ENCODE measurements at regions not wholly inside any gene's neighbourhood (a gene's known extent, or its start where the extent isn't known, plus 50 kb on each side); places are given as distances from the start of the nearest gene placed in this dataset.

DNA sequence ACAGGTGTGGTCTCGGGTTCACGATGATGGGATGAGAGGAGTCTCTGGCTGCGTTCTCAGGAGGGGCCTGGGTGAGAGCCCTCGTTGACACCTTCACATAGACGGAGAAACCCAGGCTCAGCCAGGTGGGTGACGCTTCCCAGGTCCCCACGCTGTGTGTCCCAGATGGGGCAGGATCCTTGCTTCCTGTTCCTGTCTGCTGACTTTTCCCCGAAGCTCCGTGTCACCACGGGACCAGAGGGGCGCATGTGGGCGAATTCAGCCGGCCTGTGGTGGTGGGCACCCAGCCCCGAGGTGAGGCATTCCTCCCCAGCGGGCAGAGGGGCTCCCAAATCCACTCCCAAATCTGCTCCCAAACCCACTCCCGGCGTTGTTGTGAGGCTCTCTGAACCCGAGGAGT, 732.8 kb downstream of the BRD1 start:
- DNase-seq, result no peak

DNA sequence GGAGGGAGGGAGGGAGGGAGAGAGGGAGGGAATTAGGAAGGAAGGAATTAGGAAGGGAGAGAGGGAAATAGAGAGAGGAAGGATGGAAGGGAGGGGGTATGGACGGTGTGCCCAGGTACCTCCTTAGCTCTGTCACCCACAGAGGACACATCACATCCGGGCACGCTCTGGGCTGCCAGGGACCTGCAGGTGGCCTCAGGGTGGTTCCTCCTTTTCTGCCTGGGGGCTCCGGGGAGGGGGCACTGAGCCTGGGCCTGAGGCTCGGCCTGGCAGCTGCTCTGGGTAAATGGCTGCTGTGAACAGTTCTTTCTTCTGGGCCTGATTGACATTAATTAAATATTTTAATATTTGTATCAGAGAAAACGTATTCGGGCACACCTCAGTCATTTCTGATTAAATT, 733.5 kb downstream of the BRD1 start:
- DNase-seq, result no peak

DNA sequence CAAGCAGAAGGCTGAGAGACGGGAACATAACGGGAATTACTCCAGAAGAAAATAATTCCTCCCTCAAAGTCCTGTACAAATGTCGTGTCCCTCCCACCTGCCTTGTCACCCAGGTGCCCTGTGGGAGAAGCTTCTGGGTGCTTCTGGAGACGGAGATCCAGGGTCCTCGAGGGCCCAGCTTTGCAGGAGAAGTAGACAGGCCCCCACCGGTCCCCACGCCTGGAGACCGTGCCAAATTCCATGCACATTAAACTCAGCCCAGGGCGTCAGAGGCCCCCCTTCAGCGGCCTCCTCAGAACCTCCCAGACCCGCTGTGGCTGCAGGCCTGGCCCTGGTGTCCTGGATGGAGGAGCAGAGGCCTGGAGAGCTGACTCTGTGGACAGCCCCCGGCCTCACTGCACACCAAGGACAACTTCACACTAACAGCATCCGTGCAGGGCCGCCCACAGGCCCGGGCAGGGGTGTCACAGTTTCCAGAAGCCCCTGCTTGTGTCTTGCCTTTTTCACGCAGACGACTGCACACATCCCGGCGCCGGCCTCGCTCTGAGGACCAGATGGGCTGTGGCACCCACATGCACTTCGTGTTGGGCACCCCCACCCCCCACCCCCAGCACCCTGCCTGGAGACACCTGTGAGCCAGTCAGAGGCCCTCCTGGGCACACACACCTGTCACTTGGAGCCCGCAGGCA, 734.3 kb downstream of the BRD1 start:
- no peak for DNase-seq

DNA sequence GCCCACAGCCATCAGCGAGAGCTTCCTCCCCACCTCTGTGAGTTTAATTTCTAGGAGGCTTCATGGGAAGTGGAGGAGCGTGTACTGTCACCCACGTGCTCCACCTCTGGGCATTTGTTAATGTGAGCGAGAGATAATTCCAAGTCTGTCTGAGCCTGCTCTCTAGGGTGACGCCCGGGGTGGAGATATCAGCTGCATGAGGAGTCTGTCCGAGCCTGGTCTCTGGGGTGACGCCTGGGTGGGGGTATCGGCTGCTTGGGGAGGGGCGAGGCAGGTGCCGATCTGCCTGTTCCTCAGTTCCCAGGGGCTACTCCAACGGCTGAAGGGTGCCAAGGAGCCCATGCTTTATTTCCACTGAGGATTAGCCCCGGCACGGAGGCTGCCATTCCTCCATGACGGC, 735.0 kb downstream of the BRD1 start:
- DNase-seq, result no peak

DNA sequence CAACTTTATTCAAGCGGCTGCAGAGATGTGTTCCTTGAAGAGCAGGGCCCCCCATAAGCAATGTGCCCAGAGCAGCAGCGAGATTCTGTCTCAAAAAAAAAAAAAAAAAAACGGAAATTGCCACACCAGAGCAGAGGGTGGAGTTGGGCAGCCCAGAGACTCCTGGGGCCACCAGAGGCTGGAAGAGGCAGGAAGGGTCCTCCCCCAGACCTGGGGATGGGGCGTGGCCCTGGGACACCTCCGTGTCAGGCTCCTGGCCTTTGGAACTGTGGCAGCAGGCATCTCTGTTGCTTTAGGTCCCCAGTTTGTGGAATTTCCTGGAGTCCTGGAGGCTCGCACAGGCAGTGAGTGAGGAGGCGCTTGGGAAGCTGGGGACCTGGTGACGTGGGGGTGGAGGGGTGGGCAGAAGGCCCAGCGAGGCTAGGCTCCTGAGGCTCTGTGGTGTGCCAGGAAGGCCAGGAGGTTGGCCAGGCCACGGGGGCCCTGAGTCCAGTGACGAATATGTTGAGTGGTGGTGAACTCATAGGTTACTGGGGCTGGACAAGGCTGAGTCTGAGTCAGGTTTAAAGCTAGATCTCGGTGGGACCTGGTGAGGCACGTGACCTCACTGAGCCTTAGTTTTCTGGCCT, 735.6 kb downstream of the BRD1 start:
- no peak for DNase-seq

DNA sequence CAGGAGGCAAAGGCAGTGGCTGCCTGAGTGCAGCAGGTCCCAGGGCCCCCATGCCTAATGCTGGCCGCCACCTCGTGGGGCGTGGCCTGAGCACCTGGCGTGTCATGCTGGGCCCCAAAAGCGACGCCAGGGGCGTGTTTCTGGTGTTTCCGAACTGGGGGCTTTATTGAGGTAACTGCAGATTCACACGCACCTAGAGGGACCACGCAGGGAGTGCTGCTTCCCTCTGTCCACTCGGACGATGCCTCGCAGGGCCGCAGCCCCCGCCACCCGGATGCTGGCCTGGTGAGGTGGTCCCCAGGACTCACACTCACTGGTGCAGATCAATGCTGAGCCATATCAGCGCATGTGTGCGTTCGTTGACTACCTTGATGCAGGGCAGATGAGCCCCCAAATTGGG, 736.2 kb downstream of the BRD1 start:
- no peak for DNase-seq

DNA sequence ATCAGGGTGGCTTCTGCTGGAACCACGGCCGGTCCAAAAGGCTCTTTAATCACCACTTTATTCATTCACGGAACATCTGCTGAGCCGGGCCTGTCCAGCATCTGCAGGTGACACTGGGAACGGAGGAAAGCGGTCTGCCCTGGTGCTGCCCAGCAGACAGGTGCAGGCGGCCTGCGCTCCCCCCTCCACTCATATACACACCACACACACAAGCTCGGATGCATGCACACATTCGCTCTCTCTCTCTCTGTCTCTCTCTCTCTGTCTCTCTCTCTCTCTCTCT, 736.9 kb downstream of the BRD1 start:
- DNase-seq, result no peak

DNA sequence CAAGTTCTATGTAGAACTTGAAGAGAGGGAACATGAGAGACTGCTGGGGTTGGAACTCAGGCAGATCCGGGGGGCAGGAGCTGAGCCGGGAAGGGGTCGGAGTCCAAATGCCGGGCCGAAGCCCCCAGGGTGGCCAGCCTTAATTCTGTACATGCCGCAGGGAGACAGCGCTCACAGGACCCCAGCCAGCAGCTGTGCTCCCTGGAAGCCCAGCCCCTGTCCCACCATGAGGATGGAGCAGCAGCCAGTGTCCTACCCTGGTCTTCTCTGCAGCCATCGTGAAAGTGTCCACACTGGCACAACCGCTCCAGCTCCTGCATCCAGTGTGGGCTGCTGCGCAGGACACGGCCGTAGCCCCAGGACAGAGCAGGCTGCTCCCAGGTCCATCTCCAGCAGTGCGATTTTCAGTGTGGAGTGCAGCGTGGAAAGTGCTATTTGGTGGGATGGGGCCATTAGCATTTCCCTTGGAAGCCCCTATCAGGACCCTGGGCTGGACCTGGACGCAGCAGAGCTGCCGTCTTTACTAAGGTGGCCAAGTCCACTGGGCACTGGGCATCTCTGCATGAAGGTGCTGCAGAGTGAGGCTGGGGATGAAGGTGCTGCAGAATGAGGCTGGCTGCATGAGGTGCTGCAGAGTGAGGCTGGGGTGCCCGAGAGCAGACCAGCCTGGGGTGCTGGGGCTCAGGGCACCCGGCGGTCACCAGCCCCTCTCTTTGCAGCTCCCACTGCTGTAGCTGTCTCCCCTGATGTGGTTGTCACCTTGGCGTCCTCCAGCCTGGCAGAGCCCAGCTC, 737.4 kb downstream of the BRD1 start:
- peak; percentile 8 for DNase-seq

DNA sequence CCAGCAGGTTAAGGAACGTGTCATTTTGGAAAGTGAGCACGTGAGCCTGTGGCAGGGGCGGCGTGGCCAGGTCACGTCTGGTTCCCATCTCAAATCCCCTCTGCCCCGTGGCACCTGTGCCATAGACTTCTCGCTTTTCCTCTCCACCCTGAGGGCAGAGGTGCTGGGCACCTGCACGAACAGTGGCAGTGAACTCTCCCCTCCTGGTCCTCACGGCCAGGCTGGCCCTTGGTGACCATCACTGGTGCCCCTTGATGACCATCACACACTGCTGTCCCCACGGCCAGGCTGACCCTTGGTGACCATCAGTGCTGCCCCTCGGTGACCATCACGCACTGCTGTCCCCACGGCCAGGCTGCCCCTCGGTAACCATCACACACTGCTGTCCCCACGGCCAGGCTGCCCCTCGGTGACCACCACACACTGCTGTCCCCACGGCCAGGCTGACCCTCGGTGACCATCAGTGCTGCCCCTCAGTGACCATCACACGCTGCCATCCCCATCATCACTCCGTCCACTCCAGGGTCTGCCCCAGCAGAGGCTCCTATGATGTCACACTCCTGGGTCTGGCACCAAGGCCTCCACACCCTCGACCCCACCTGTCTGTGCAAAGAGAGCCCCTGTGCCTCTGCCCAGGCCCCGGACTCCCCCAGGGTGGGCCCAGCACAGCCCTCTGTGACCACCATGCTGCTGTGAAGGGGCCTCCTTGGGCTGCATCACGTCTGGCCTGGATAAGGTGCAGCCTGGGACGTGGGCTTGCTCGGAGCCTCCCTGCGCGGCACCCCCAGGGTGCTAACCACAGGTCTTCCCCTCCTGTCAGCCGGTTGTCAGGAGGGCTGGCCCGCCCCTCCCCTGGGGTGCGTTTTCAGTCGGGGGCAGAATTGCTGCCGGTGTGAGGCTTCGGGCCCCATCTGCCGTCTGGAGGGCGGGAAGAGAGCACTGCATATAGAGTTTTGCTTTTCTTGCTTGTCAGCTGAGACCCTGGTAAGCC, 738.6 kb downstream of the BRD1 start:
- DNase-seq, result peak; percentile 2

DNA sequence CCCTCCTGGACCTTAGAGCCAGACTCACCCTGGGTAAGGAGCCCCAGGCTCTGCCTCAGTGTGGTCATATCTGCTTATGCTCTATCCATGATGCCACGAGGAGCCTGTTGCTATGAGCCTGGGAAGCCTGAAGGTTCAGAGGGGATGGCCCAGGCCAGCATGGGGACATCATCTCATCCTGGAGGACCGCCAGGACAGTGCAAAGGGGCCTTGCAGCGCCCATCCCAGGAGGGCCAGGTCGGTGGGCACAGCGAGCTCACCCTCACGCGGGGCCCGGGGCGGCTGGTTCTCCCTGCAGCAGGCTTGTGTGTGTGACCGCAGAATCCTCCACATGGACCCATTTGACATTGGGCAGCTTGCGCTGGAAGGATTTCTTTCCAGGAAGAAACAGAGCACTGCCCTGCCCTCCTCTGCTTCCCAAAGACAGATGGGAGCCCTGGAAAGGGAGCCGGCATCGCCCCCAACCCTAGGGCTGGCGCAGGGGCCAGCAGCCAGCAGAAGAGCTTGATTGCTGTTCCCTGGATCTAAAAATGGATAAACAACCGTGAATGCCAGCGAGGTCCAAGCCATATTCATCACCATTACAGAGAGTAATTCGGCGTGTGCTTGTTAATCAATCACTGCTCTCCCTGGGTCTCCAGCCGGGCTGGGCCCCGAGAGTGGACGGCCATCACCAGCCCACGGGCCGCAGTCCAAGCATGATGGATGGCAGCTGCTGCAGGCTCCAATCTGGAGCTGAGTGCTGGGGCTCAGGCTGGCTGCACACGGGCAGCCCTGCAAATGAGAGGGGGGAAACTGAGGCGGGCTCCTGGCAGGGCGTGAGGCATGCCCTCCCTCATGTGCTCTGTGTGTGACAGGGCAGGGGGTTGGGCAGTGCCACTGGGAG, 739.7 kb downstream of the BRD1 start:
- DNase-seq, result peak; percentile 4

DNA sequence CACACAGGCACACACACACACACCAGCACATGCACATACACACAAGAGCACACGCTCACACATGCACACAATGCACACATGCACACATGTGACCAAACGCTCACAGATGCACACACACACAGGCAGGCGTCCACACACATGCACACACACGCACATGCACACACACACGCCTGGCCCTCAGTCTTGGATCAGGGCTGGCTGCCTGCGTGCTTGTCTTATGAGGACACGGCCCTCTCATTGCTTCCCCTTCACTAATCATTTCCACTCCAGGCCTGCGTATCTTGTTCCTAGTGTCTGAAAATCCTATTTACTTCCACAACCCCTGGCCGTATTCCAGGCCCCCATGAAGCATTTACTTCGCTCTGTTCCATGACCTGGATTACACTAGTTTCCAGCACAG, 740.5 kb downstream of the BRD1 start:
- peak; percentile 5 for DNase-seq

DNA sequence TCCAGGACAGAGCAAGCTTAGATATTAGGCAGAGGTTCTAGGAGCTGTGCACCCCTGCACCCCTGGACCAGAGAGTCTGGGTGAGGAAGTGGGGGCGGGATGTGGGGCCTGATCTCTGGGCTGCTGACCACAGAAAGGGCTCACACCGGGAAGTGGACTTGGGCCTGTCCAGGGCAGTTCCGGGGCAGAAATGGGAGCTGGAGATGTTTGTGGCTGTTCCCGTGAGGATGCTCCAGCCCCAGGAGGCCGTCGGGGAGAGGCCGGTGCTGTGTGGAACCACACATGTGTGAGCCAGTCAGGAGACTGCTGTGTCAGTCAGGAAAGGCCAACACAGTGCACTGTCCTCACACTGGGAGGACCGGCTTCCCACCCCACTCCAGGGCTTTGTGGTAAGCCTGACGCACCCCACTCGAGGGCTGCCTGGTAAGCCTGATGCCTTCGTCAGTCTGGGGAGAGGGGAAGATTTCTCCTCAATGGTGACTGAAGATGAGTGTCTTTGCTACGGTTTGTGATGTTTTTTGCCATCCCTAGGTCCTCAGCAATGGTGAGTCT, 741.0 kb downstream of the BRD1 start:
- peak; percentile 1 for DNase-seq

DNA sequence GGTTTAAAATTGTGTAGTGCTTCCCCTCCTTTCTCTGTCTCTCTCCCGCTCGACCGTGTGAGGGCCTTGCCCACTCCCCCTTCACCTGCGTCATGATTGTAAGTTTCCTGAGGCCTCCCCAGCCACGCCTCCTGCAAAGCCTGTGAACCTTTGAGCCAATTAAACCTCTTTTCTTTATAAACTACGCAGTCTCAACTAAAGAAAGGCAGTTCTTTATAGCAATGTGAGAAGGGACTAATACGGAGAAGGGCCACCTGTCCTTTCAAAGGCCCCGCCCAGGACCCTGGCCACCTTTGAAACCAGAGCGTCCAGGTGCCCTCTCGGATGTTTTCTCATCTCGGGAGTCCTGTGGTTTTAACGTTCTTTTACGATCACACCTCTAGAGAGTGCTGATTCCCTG, 741.5 kb downstream of the BRD1 start:
- peak; percentile 0 for DNase-seq

DNA sequence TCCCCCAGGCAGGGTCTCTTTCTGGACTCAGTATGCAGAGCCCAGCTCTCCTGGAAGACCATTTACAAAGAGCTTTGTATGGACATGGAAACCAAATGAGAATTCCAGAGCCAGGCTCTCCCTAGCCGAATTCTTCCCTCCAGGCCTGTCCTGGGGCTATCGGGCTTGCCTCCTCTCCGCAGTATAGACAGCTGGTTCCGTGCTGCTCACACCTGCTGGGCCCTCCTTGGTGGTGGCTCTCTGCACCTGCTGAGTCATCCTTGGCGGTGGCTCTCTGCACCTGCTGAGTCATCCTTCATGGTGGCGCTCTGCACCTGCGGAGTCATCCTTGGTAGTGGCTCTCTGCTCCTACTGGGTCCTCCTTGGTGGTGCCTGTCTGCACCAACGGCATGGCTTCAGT, 743.5 kb downstream of the BRD1 start:
- no peak for DNase-seq

DNA sequence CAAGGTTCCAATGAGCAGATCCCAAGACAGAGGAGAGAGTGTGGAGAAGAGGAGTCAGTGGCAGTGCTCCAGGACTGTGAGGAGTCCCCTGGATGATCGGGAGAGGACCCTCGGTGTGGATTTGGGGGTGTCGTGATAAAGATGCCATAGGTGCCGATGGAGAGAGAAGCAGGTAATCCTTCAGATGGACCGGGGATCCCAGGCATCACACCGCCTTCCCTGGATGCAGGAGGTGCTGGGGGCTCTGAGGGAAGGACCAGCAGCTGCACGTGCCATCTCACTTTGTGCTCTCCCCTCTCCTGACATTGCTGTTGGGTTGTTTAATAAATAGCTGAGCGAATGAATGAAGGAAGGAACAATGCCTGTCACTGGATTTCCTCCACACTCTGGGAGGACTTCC, 744.1 kb downstream of the BRD1 start:
- DNase-seq, result no peak

DNA sequence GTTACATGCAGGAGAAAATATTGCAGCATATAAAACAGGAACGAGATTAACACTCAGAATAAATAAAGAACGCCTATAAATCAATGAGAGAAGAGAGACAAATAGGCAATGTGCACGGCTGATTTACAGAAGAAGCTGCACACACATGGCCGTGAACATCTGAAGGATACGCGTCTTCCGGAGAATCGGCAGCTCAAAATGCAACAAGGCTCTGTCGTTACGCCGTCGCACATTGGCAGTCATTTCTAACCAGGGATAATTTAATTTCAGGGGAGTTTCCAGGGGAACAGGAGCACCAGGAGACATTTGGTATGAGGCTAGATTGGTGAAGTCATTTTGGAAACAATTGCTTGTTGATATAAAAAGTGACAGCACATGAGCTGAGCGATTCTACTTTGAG, 745.2 kb downstream of the BRD1 start:
- no peak for DNase-seq

DNA sequence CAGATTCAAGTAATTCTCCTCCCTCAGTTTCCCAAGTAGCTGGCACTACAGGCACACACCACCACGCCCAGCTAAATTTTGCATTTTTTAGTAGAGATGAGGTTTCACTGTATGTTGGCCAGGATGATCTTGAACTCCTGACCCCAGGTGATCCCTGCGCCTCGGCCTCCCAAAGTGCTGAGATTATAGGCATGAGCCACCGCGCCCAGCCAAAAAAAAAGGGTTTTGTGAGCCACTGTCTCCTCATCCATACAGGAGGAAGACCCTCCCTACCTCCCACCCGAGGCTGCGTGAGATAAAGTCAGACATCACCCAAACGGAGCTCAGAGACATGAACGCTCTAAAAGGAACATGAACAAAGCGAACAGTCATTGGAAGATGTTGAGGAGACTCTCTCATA, 745.7 kb downstream of the BRD1 start:
- DNase-seq, result no peak

DNA sequence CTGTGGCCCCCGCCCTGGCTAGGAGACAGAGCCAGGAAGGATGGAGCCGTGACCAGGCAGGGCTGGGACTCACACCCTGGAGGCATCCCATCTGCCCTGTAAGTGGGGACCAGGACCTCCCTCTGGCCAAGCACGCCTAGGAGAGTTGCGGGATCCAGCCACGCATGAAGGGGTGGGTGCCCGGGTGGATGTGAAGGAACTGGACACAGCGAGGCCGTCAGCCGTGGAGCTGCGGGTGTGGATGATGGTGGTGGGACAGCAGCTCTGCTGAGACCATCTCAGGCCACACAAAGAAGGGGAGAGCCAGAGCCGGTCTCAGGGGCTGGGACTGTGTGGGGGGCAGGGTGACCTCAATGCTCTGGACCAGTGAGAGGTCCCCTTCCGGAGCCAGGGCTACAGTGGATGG, 746.4 kb downstream of the BRD1 start:
- DNase-seq, result no peak

DNA sequence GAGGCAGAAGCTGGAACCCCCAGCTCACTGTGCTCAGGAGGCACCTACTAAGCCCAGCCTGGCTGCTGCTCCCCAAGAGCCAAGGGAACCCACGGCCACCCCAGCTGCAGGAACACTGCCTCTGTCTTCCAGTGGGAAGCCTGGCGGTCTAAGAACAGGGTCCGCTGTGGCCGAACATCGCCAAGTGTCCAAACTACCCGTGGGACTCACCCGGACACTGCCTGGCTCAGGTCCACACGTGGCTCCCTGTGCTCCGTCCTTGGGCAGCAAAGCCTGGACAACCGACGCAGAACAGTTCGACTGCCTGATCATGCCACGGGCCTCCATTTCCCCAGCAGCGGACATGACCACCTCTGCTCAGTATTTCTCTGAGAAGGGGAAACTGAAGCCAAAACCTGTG, 747.0 kb downstream of the BRD1 start:
- no peak for DNase-seq

DNA sequence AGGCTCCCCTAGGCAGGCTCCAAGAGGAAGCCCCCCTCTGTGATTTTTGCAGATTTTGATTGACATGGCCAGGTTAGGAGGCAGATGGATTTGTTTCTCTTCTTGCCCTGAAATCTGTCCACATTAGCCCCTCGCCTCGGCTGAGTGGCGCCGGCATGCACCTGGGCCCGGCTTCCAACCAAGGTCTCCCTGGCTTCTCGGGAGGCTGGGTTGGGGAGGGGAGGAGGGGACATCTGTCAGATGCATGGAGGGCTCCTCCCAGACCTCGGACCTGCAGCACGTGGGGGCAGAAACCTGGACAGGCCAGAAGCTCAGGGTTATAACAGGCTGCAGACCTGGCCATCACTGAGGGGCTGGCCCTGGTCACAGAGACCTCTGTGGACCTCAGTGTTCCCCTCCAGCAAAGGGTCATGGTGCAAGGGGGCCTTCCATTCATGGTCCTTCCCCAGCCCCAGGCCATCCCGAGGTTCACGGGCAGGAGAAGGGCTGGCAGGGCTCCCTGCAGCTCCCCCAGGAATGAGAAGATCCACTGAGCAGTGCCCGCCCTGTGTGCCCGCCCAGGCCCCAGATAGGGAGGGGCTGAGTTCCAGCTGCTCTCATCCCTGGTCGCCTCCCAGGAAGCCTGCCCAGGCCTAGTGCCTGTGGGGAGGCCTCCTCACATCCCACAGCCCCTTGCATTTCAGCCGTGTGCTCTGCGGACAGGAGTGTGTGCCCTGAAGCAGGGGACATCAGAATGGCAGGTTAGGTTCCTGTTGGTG, 747.8 kb downstream of the BRD1 start:
- DNase-seq, result no peak

Measured in activated naive CD4-positive, alpha-beta T cell treated with anti-CD3 and anti-CD28 coated beads, Interleukin-2, amount 50 U/mL, for 16 hours (primary cell).